Spleen (tissue), 7 donors: ENCODE measurements at regions not wholly inside any gene's neighbourhood (a gene's known extent, or its start where the extent isn't known, plus 50 kb on each side); places are given as distances from the start of the nearest gene placed in this dataset.

Experiments
- CTCF ChIP-seq, 11 experiments: fragments of 200-600 bp in 7 of 11; fragments of 450-650 bp in 4 of 11; sonication (generic) in 4 of 11; IDR thresholded peaks in 8 of 11; conservative IDR thresholded peaks in 3 of 11; 1 replicate in 7 of 11; 2 replicates in 4 of 11; pipeline versions ENCODE4 v1.4.0 to v1.8.0; 2016 to 2021; ENCODE audit warnings: antibody characterized with exemption in 11 of 11, inconsistent platforms in 4 of 11, mild to moderate bottlenecking in 1 of 11
- POLR2A ChIP-seq, 3 donors: fragments of 450-650 bp; IDR thresholded peaks; one replicate each; pipeline ENCODE4 v1.5.1; 2017; ENCODE audit warnings: antibody characterized with exemption in 3 of 3, mild to moderate bottlenecking in 1 of 3
- POLR2AphosphoS5 ChIP-seq, 3 donors: sonication (generic); formaldehyde crosslinking; IDR thresholded peaks; one replicate each; pipeline ENCODE4 v1.5.1; 2017; ENCODE audit warnings: antibody characterized with exemption in 3 of 3
- donor health status: DM: no; HTN: no; CAD: no; lungs with moderate emphysema.
- donor health status: DM: no; HTN: no; CAD: no.
- donor health status: DM: no; HTN: no; CAD: no.

- TF ChIP-seq CTCF (IDR thresholded peaks at IDR 0.05 in 8 of 11, conservative IDR thresholded peaks at IDR 0.05 in 3 of 11): peak in 1 of 11 experiments; percentile 23
- no peak for TF ChIP-seq POLR2A (IDR thresholded peaks at IDR 0.05)
- TF ChIP-seq POLR2AphosphoS5 (IDR thresholded peaks at IDR 0.05): no peak
These were observed 61.6 kb upstream of the CYRIA start for GRCh38 chr2:16727256-16727655.
